Inferior parietal cortex (tissue), 1 donor: ENCODE measurements at regions not wholly inside any gene's neighbourhood (a gene's known extent, or its start where the extent isn't known, plus 50 kb on each side); places are given as distances from the start of the nearest gene placed in this dataset.
A peak's percentile ranks its signal among the peaks of the same experiment; 100 is the strongest.

Experiments
- DNase-seq: peaks from one replicate; pipeline ENCODE4 v3.0.0-alpha.2; 2016; ENCODE audit errors: extremely low spot score

DNA sequence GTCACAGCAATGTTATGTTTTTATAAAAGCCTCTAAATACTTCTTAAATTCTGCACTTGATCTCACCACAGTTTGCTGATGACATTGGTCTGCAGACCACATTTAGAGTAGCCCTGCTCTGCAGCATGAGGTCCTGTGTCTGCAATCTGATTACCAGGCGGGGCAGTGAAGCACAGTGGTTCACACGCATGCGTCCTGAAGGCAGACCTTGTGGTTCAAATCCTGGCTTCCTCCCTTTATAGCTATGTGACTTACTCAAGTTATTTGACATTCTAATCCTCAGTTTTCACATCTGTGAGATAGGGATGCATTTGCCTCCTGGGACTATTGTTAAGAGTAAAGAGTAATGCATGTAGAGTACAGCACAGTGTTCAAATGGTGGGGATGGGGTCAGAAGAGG lies 50.3 kb downstream of the BMAL2 start:
- DNase-seq = no peak

DNA sequence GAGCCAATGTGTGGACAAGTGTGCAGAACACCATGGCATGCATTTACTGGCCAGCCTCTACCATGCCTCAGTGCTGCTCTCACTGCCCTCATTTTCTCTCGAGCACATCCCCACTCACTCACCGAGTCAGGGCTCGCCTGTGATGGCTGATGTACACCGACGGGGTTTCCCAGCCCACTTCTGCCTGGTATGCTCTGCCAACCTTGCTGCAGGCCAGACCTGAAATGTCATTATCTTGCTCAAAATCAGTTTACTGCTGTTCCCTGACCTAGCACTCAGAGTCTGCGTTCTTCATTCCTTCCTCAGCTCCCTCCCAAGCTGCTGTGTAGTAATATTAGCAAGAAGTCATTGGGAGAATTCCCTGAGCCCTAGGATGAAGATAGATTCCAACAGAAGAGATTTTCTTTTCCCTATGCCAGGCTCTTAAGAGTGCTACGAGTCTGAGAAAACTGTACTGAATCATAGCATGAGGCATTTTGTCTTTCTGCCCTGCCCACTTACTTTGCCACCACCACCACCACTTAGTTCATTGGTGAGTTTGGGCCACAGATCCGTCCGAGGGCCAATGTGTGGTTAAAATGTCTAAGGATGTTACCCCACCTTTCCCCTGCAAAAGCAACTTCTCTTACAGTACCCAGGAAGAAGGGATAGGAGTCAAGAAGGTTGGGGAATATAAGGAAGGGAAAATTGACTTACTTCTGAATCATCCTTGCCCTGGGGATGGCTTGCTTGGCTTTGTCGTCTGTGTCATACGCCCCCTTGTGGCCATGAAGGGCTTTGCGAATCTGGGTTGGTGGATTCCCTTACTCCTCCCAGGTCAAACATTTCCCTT lies 51.0 kb downstream of the BMAL2 start:
- DNase-seq = peak; percentile 44

- DNase-seq = no peak
Measured at GRCh38 chr12:27384261-27384590, 51.6 kb downstream of the BMAL2 start.

- DNase-seq = peak; percentile 17
Measured at GRCh38 chr12:27385766-27386564, 53.3 kb downstream of the BMAL2 start.

GRCh38 chr12:27387473-27387872 lies 54.8 kb downstream of the BMAL2 start:
- DNase-seq = no peak

GRCh38 chr12:27388650-27389049 lies 56.0 kb downstream of the BMAL2 start:
- DNase-seq = no peak

GRCh38 chr12:27394676-27395075 lies 51.9 kb upstream of the SMCO2 start:
- DNase-seq = no peak

GRCh38 chr12:27396216-27396815 lies 50.2 kb upstream of the SMCO2 start:
- peak; percentile 45 for DNase-seq
